H1 (cell line): ENCODE measurements at regions not wholly inside any gene's neighbourhood (a gene's known extent, or its start where the extent isn't known, plus 50 kb on each side); places are given as distances from the start of the nearest gene placed in this dataset.

Experiments
- CTCF ChIA-PET: fragments of 300-600 bp; sonication (Branson Sonifier 250); formaldehyde crosslinking; loops from one replicate; lab custom pipeline; 2021; ENCODE audit not compliant: partially characterized antibody; lab: Charles Lee
- POLR2A ChIA-PET: fragments of 300-600 bp; sonication (Branson Sonifier 250); formaldehyde crosslinking; loops from one replicate; lab custom pipeline; 2021; ENCODE audit warnings: inconsistent platforms; ENCODE audit not compliant: partially characterized antibody; lab: Charles Lee
- DNase-seq, 2 experiments: peaks; one replicate each; pipeline versions ENCODE4 v3.0.0 to v3.0.0-alpha.2; 2010 to 2022; ENCODE audit warnings: low spot score in 2 of 2, low read depth in 1 of 2, mixed read lengths in 1 of 2
- FAIRE-seq: peaks from 2 replicates; lab custom pipeline; 2011; peaks lifted over from hg19 to GRCh38; lab: Jason Lieb, UNC
- H2AFZ ChIP-seq: 2 replicates; pipeline ENCODE4 v1.8.1; 2012; ENCODE audit warnings: low read length, inconsistent platforms
- H2AK5ac ChIP-seq: 2 replicates; pipeline ENCODE4 v1.6.1; 2013; ENCODE audit warnings: low read depth, low read length
- H2BK120ac ChIP-seq: replicated peaks from 2 replicates; pipeline ENCODE3; 2013; ENCODE audit warnings: low read depth, low read length, inconsistent platforms
- H2BK12ac ChIP-seq: 2 replicates; pipeline ENCODE4 v1.6.1; 2013; ENCODE audit warnings: low read depth, low read length
- H2BK15ac ChIP-seq: 2 replicates; pipeline ENCODE4 v1.6.1; 2013; ENCODE audit warnings: low read length
- H2BK20ac ChIP-seq: 2 replicates; pipeline ENCODE4 v1.6.1; 2013; ENCODE audit warnings: low read length
- H2BK5ac ChIP-seq: 2 replicates; pipeline ENCODE4 v1.6.1; 2013; ENCODE audit warnings: low read depth, low read length
- H3K14ac ChIP-seq: 2 replicates; pipeline ENCODE4 v1.6.1; 2013; ENCODE audit warnings: inconsistent platforms; ENCODE audit not compliant: insufficient read length
- H3K18ac ChIP-seq: 2 replicates; pipeline ENCODE4 v1.6.1; 2013; ENCODE audit warnings: low read length; ENCODE audit errors: extremely low read depth
- H3K23ac ChIP-seq: 2 replicates; pipeline ENCODE4 v1.6.1; 2013; ENCODE audit warnings: inconsistent platforms; ENCODE audit not compliant: insufficient read length
- H3K23me2 ChIP-seq: 2 replicates; pipeline ENCODE4 v1.6.1; 2013; ENCODE audit warnings: low read depth, low read length
- H3K27ac ChIP-seq: 2 replicates; pipeline ENCODE4 v1.6.1; 2011; ENCODE audit warnings: low read depth, low read length, inconsistent platforms
- H3K27me3 ChIP-seq, 4 experiments: replicated peaks in 1 of 4; 1 replicate in 1 of 4; 2 replicates in 3 of 4; pipeline versions ENCODE4 v1.6.1 to v1.8.1; 2011 to 2013; ENCODE audit warnings: low read length in 3 of 4, mild to moderate bottlenecking in 3 of 4, inconsistent platforms in 2 of 4, mixed read lengths in 2 of 4, moderate library complexity in 1 of 4; ENCODE audit not compliant: control insufficient read depth in 3 of 4, insufficient read depth in 3 of 4; ENCODE audit errors: extremely low read depth in 1 of 4
- H3K36me3 ChIP-seq, 4 experiments: 2 replicates each; pipeline versions ENCODE4 v1.6.1 to v1.8.1; 2011 to 2013; ENCODE audit warnings: mild to moderate bottlenecking in 4 of 4, low read length in 3 of 4, moderate library complexity in 2 of 4, control low read depth in 1 of 4, inconsistent platforms in 1 of 4; ENCODE audit not compliant: insufficient read depth in 4 of 4, control insufficient read depth in 2 of 4
- H3K4ac ChIP-seq: replicated peaks from 2 replicates; pipeline ENCODE3; 2013; ENCODE audit warnings: low read length, low read depth, mixed read lengths, inconsistent platforms; ENCODE audit not compliant: insufficient read length
- H3K4me1 ChIP-seq, 4 experiments: replicated peaks in 1 of 4; 1 replicate in 1 of 4; 2 replicates in 3 of 4; pipeline versions ENCODE4 v1.6.1 to v1.8.1; 2011 to 2013; ENCODE audit warnings: low read length in 3 of 4, inconsistent platforms in 2 of 4, mixed read lengths in 1 of 4; ENCODE audit not compliant: insufficient read depth in 4 of 4, control insufficient read depth in 3 of 4
- H3K4me2 ChIP-seq, 2 experiments: 2 replicates each; pipeline versions ENCODE4 v1.6.1 to v1.8.1; 2011 to 2013; ENCODE audit warnings: low read depth in 2 of 2, low read length in 2 of 2, control low read depth in 1 of 2, inconsistent platforms in 1 of 2, mild to moderate bottlenecking in 1 of 2; ENCODE audit not compliant: insufficient read depth in 1 of 2
- H3K4me3 ChIP-seq, 4 experiments: fragments of 200-600, 300-600 bp in 1 of 4; sonication (generic), shearing (Covaris generic), sonication (Bioruptor Twin) in 1 of 4; 2 replicates each; pipeline versions ENCODE4 v1.5.1 to v1.8.1; 2011 to 2016; ENCODE audit warnings: low read length in 4 of 4, low read depth in 3 of 4, control low read depth in 2 of 4, inconsistent platforms in 2 of 4, mild to moderate bottlenecking in 2 of 4, mixed read lengths in 1 of 4, moderate library complexity in 1 of 4; ENCODE audit not compliant: insufficient read depth in 2 of 4; ENCODE audit errors: extremely low read depth in 1 of 4
- H3K56ac ChIP-seq: replicated peaks from 2 replicates; pipeline ENCODE3; 2013; ENCODE audit warnings: low read depth, mild to moderate bottlenecking, mixed read lengths, low read length, inconsistent platforms; ENCODE audit not compliant: insufficient read length
- H3K79me1 ChIP-seq: 2 replicates; pipeline ENCODE4 v1.6.1; 2013; ENCODE audit warnings: low read depth, low read length, control low read depth
- H3K79me2 ChIP-seq, 2 experiments: 2 replicates each; pipeline versions ENCODE4 v1.6.1 to v1.8.1; 2012 to 2013; ENCODE audit warnings: low read length in 2 of 2, mild to moderate bottlenecking in 2 of 2, inconsistent platforms in 1 of 2; ENCODE audit not compliant: insufficient read depth in 2 of 2, control insufficient read depth in 1 of 2
- H3K9ac ChIP-seq, 4 experiments: replicated peaks in 1 of 4; 1 replicate in 1 of 4; 2 replicates in 3 of 4; pipeline versions ENCODE4 v1.6.1 to v1.8.1; 2011 to 2013; ENCODE audit warnings: low read depth in 3 of 4, low read length in 3 of 4, control low read depth in 2 of 4, mild to moderate bottlenecking in 2 of 4, moderate library complexity in 2 of 4, inconsistent platforms in 1 of 4; ENCODE audit errors: extremely low read depth in 1 of 4
- H3K9me3 ChIP-seq, 2 experiments: 2 replicates each; pipeline versions ENCODE4 v1.6.1 to v1.8.1; 2012 to 2013; ENCODE audit warnings: mild to moderate bottlenecking in 2 of 2, moderate library complexity in 2 of 2, control low read depth in 1 of 2, inconsistent platforms in 1 of 2, low read depth in 1 of 2, low read length in 1 of 2, mixed read lengths in 1 of 2; ENCODE audit not compliant: insufficient read depth in 2 of 2
- H4K20me1 ChIP-seq, 2 experiments: replicated peaks in 1 of 2; 2 replicates each; pipeline versions ENCODE3 to v1.8.1; 2011 to 2013; ENCODE audit warnings: inconsistent platforms in 2 of 2, low read length in 2 of 2, mild to moderate bottlenecking in 1 of 2; ENCODE audit not compliant: insufficient read depth in 2 of 2, control insufficient read depth in 1 of 2
- H4K5ac ChIP-seq: 2 replicates; pipeline ENCODE4 v1.6.1; 2013; ENCODE audit warnings: low read length, low read depth, mixed read lengths, inconsistent platforms; ENCODE audit not compliant: insufficient read length
- H4K8ac ChIP-seq: 2 replicates; pipeline ENCODE4 v1.8.0; 2013; ENCODE audit warnings: mild to moderate bottlenecking, moderate library complexity, low read length, inconsistent platforms; ENCODE audit not compliant: insufficient read depth; ENCODE audit errors: extremely low read depth
- H4K91ac ChIP-seq: replicated peaks from 2 replicates; pipeline ENCODE3; 2013; ENCODE audit warnings: low read length, mixed read lengths, inconsistent platforms; ENCODE audit not compliant: insufficient read length
- HDAC2 ChIP-seq, 2 experiments: fragments of 300-600 bp in 1 of 2; sonication (generic) in 1 of 2; IDR thresholded peaks; 2 replicates each; pipeline ENCODE4 v1.6.1; 2011 to 2012; ENCODE audit warnings: low read depth in 2 of 2, low read length in 2 of 2, mild to moderate bottlenecking in 2 of 2, moderate library complexity in 2 of 2, borderline replicate concordance in 1 of 2, inconsistent platforms in 1 of 2
- WGBS, 2 experiments: shearing (Covaris generic) in 1 of 2; methylation state at CpG; one replicate each; pipeline versions ENCODE4 v1.1.6 to v1.1.7; 2013 to 2015; ENCODE audit warnings: low lambda C conversion rate in 2 of 2, mixed read lengths in 2 of 2, inconsistent platforms in 1 of 2, low coverage in 1 of 2, missing lambda C conversion rate in 1 of 2; ENCODE audit not compliant: insufficient replicate concordance in 2 of 2, insufficient coverage in 1 of 2, insufficient read length in 1 of 2; ENCODE audit errors: extremely low coverage in 1 of 2, missing lambda C conversion rate in 1 of 2; 5-methylcytosine and 5-hydroxymethylcytosine counted together

DNA sequence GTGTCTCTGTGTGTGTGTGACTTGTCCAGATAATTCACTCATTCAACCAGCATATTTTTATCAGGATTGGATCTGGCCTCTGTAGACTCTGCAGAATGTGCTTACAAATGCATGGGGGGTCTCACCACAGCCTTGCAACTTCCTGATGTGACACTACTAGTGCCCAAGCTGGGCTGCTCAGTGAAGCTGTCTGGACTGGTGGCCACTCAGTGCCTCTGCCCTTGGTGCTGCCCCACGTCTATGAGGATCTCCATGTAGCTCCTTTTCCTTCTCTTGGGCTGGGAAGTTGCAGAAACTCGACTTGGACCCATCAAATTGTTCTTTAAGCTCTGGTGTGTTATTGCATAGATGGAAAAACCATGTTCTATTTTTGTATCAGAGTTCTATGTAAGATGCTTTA lies 75.8 kb downstream of the NRN1 start:
- Histone ChIP-seq H3K27me3 (no peaks in the 10 kb centered on the region), H3K79me1 (no peaks in the 10 kb centered on the region), H3K4me3 (no peak overlapping the region), H4K8ac (no peak overlapping the region), H2BK15ac (no peak overlapping the region), H3K36me3 (no peaks in the 10 kb centered on the region), H2BK5ac (no peak overlapping the region), H4K91ac (no peak overlapping the region), H3K18ac (no peak overlapping the region), H2BK120ac (no peak overlapping the region), H3K27ac (no peak overlapping the region), H4K5ac (no peak overlapping the region), H3K56ac (no peak overlapping the region), H3K23ac (no peak overlapping the region), H2AK5ac (no peak overlapping the region), H3K4me1 (no peaks in the 10 kb centered on the region), H2AFZ (no peak overlapping the region), H3K9ac (no peak overlapping the region), H2BK20ac (no peak overlapping the region), H2BK12ac (no peak overlapping the region), H3K79me2 (no peaks in the 10 kb centered on the region), H3K23me2 (no peaks in the 10 kb centered on the region), H4K20me1 (no peaks in the 10 kb centered on the region), H3K9me3 (0 out of 4 replicates have a peak, but pooled peaks cover 0 to 4% of the 10 kb centered on the region in 2 experiments), H3K14ac (no peak overlapping the region), H3K4me2 (no peak overlapping the region), H3K4ac (no peak overlapping the region)
- CTCF ChIA-PET = interaction anchor here (1.0 to 1.6 kb wide), 2 partner anchors 18 to 147 kb away, joined by 4 to 7 read pairs; no protein-coding TSS in a partner anchor
- WGBS, 2 experiments = 71% methylated on average over 2 of the region's 2 CpGs; no CpG with 5 or more reads in 1 of the 2 experiments
- FAIRE-seq (no peak), DNase-seq (no peak)
- POLR2A ChIA-PET = no interaction called here
- TF ChIP-seq HDAC2 (IDR thresholded peaks at IDR 0.05; ENCODE audit: borderline replicate concordance in 1 of 2, low read depth in 2 of 2, low read length in 2 of 2) = no peak
